Activated CD8-positive, alpha-beta T cell treated with anti-CD3 and anti-CD28 coated beads for 36 hours (primary cell): ENCODE measurements at regions not wholly inside any gene's neighbourhood (a gene's known extent, or its start where the extent isn't known, plus 50 kb on each side); places are given as distances from the start of the nearest gene placed in this dataset.

Experiments used
- ATAC-seq: fragments of 200-7000 bp; cut with Tn5 transposase; one replicate; pipeline ENCODE4 v1.10.0; 2021; ENCODE audit warnings: mild to moderate bottlenecking, moderate library complexity
- CTCF ChIA-PET: fragments of 350-600 bp; sonication (Branson Sonifier 250); formaldehyde crosslinking; loops from one replicate; lab custom pipeline; 2021; ENCODE audit warnings: antibody characterized with exemption; lab: Charles Lee
- POLR2A ChIA-PET: fragments of 350-600 bp; sonication (Branson Sonifier 250); formaldehyde crosslinking; loops from one replicate; lab custom pipeline; 2021; ENCODE audit warnings: antibody characterized with exemption; lab: Charles Lee
- DNase-seq: peaks from one replicate; pipeline ENCODE4 v3.0.0-alpha.2; 2020
- H3K27ac Mint-ChIP-seq: one replicate; pipeline ENCODE4 v1.8.0; 2021; ENCODE audit warnings: mild to moderate bottlenecking, mixed read lengths
- H3K27me3 Mint-ChIP-seq: one replicate; pipeline ENCODE4 v1.8.0; 2021; ENCODE audit warnings: mixed read lengths
- H3K36me3 Mint-ChIP-seq: one replicate; pipeline ENCODE4 v1.8.0; 2021; ENCODE audit warnings: low read depth, mixed read lengths
- H3K4me1 Mint-ChIP-seq: one replicate; pipeline ENCODE4 v1.8.0; 2021; ENCODE audit warnings: low read depth, mixed read lengths
- H3K4me3 Mint-ChIP-seq: one replicate; pipeline ENCODE4 v1.8.0; 2021; ENCODE audit warnings: mild to moderate bottlenecking, moderate library complexity, mixed read lengths
- H3K9me3 Mint-ChIP-seq: one replicate; pipeline ENCODE4 v1.8.0; 2021; ENCODE audit warnings: mixed read lengths
- intact Hi-C: fragments of 100-400 bp; cut with micrococcal nuclease; formaldehyde crosslinking; loops from one replicate; pipeline ENCODE4 v1.10.0; 2022
- TF ChIP-seq, protein P1 (sequence below): fragments of 200-600 bp; IDR thresholded peaks from one replicate; pipeline ENCODE4 v1.8.0; 2022; ENCODE audit warnings: antibody characterized with exemption, mild to moderate bottlenecking

GRCh38 chr20:37455659-37456058, 65.4 kb upstream of the NNAT start:
- CTCF ChIA-PET = interaction anchor here (0.6 kb wide), 1 partner anchor 16 kb away, joined by 3 read pairs; no protein-coding TSS in a partner anchor
- ATAC-seq (no peak), DNase-seq (no peak)
- H3K27me3 Mint-ChIP-seq = no peaks in the 10 kb centered on the region
- no peak overlapping the region for H3K27ac Mint-ChIP-seq
- no peak overlapping the region for H3K4me3 Mint-ChIP-seq
- H3K36me3 Mint-ChIP-seq = peaks cover 2% of the 10 kb centered on the region
- H3K4me1 Mint-ChIP-seq = no peaks in the 10 kb centered on the region
- TF ChIP-seq, protein P1, sequence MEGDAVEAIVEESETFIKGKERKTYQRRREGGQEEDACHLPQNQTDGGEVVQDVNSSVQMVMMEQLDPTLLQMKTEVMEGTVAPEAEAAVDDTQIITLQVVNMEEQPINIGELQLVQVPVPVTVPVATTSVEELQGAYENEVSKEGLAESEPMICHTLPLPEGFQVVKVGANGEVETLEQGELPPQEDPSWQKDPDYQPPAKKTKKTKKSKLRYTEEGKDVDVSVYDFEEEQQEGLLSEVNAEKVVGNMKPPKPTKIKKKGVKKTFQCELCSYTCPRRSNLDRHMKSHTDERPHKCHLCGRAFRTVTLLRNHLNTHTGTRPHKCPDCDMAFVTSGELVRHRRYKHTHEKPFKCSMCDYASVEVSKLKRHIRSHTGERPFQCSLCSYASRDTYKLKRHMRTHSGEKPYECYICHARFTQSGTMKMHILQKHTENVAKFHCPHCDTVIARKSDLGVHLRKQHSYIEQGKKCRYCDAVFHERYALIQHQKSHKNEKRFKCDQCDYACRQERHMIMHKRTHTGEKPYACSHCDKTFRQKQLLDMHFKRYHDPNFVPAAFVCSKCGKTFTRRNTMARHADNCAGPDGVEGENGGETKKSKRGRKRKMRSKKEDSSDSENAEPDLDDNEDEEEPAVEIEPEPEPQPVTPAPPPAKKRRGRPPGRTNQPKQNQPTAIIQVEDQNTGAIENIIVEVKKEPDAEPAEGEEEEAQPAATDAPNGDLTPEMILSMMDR = no peak
- POLR2A ChIA-PET = interaction anchor here (1.1 to 1.2 kb wide), 2 partner anchors 10 to 11 kb away, joined by 3 to 4 read pairs; no protein-coding TSS in a partner anchor
- intact Hi-C loops = no loop called here
- peaks cover 20% of the 10 kb centered on the region for H3K9me3 Mint-ChIP-seq

DNA sequence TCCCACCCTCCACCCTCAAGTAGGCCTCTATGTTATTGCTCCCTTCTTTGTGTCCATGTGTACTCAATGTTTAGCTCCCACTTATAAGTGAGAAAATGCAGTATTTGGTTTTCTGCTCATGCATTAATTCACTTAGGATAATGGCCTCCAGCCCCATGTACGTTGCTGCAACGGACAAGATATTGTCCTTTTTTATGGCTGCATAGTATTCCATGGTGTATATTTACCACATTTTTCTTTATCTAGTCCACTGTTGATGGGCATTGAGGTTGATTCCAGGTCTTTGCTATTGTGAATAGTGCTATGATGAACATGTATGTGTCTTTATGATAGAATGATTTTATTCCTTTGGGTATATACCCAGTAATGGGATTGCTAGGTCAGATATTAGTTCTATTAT, 64.1 kb upstream of the NNAT start:
- H3K4me3 Mint-ChIP-seq = no peak overlapping the region
- no peak for ATAC-seq
- no peak for DNase-seq
- ChIA-PET POLR2A (no interaction called here), CTCF (no interaction called here)
- no peaks in the 10 kb centered on the region for H3K4me1 Mint-ChIP-seq
- intact Hi-C loops = no loop called here
- no peaks in the 10 kb centered on the region for H3K27me3 Mint-ChIP-seq
- H3K9me3 Mint-ChIP-seq = peaks cover 20% of the 10 kb centered on the region
- no peak overlapping the region for H3K27ac Mint-ChIP-seq
- H3K36me3 Mint-ChIP-seq = peaks cover 2% of the 10 kb centered on the region
- TF ChIP-seq, protein P1 = no peak

DNA sequence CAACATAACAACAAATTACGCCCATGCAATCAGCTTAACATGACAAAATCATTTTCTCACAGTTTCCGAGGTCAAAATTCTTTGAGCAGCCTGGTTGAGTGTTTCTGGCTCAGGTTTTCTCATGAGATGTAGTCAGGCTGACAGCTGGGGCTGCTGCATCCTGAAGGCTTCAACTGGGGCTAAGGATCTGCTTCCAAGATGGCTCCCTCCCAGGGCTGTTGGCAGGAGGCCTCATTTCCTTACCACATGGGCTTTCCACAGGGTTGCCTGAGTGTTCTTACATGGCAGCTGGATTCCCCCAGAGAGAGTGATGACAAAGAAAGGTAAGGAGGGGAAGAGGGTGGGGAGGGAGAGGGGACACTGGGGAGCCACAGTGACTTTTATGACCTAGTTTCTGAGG, 63.1 kb upstream of the NNAT start:
- Mint-ChIP-seq H3K27me3 (no peaks in the 10 kb centered on the region), H3K27ac (no peak overlapping the region), H3K36me3 (peaks cover 2% of the 10 kb centered on the region), H3K4me1 (no peaks in the 10 kb centered on the region), H3K9me3 (peaks cover 20% of the 10 kb centered on the region), H3K4me3 (no peak overlapping the region)
- no peak for DNase-seq
- intact Hi-C loops = no loop called here
- TF ChIP-seq, protein P1 = no peak
- ATAC-seq = no peak
- POLR2A ChIA-PET = no interaction called here
- CTCF ChIA-PET = no interaction called here

DNA sequence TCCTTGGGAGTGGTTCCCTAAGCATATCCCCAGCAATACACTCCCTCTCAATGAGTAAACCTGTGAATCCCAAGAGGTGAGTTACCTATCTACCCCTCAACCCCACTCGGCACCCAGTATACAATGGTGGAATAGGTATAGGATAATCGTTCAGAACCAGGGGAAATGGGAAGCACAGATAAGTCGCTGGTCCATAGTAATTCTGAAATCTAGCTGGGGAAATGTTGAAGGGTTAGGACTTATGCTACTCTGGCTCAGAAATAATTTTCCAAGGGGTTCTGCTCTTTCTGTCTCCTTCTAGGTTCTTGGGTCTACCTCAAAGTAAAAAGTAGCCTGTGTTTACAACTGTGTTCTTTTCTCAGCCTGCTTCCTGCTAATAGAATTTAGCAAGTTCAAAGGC, 62.3 kb upstream of the NNAT start:
- ATAC-seq (no peak), DNase-seq (no peak)
- POLR2A ChIA-PET = no interaction called here
- Mint-ChIP-seq H3K27me3 (no peaks in the 10 kb centered on the region), H3K4me1 (no peaks in the 10 kb centered on the region), H3K4me3 (no peak overlapping the region), H3K36me3 (peaks cover 2% of the 10 kb centered on the region), H3K27ac (no peak overlapping the region), H3K9me3 (peaks cover 20% of the 10 kb centered on the region)
- intact Hi-C loops = no loop called here
- TF ChIP-seq, protein P1 = no peak
- CTCF ChIA-PET = no interaction called here

- peaks cover 3% of the 10 kb centered on the region for H3K27me3 Mint-ChIP-seq
- TF ChIP-seq, protein P1 = no peak
- ChIA-PET CTCF (no interaction called here), POLR2A (no interaction called here)
- no peak overlapping the region for H3K4me3 Mint-ChIP-seq
- intact Hi-C loops = no loop called here
- ATAC-seq = no peak
- H3K4me1 Mint-ChIP-seq = no peaks in the 10 kb centered on the region
- H3K36me3 Mint-ChIP-seq = no peaks in the 10 kb centered on the region
- no peak for DNase-seq
- no peak overlapping the region for H3K27ac Mint-ChIP-seq
- H3K9me3 Mint-ChIP-seq = peaks cover 13% of the 10 kb centered on the region
These were observed 59.6 kb upstream of the NNAT start for GRCh38 chr20:37461405-37461804.
